AG04450 (cell line): ENCODE measurements at regions not wholly inside any gene's neighbourhood (a gene's known extent, or its start where the extent isn't known, plus 50 kb on each side); places are given as distances from the start of the nearest gene placed in this dataset.
A peak's percentile ranks its signal among the peaks of the same experiment; 100 is the strongest.

ENCODE experiments used
- CTCF ChIA-PET: fragments of 300-600, 350-600 bp; formaldehyde crosslinking; extraction: SDS; loops from one replicate; lab custom pipeline; 2022; ENCODE audit warnings: antibody characterized with exemption, inconsistent platforms; lab: Charles Lee
- POLR2A ChIA-PET: fragments of 350-600 bp; formaldehyde crosslinking; extraction: SDS; loops from one replicate; lab custom pipeline; 2021; ENCODE audit warnings: antibody characterized with exemption, inconsistent platforms; lab: Yijun Ruan, JAX
- DNase-seq: peaks from one replicate; pipeline ENCODE4 v3.0.0-alpha.2; 2011; ENCODE audit warnings: low read depth, low spot score
- H3K27ac ChIP-seq: one replicate; pipeline ENCODE4 v1.5.1; 2012; ENCODE audit warnings: low read depth, low read length, control low read depth
- H3K27me3 ChIP-seq: one replicate; pipeline ENCODE4 v1.6.0; 2012; ENCODE audit warnings: low read length; ENCODE audit not compliant: control insufficient read depth, insufficient read depth
- H3K4me3 ChIP-seq: 2 replicates; pipeline ENCODE4 v1.5.1; 2011; ENCODE audit warnings: mild to moderate bottlenecking, low read depth, low read length, control low read depth
- H3K9me3 ChIP-seq: 2 replicates; pipeline ENCODE4 v1.5.1; 2012; ENCODE audit warnings: low read length; ENCODE audit not compliant: control insufficient read depth, insufficient read depth
- CTCF ChIP-seq: IDR thresholded peaks from 2 replicates; pipeline ENCODE4 v1.5.1; 2011; ENCODE audit warnings: low read depth, low read length, control low read depth, inconsistent platforms

GRCh38 chr16:11403920-11404319 is 58.7 kb downstream of the RMI2 start:
- no peak for DNase-seq
- TF ChIP-seq CTCF = no peak
- H3K27ac ChIP-seq = no peak overlapping the region
- H3K27me3 ChIP-seq = no peaks in the 10 kb centered on the region
- no peak overlapping the region for H3K4me3 ChIP-seq
- H3K9me3 ChIP-seq = no peaks in the 10 kb centered on the region; the same call in 1 of the 2 replicates
- ChIA-PET CTCF (interaction anchor here (0.6 to 5.4 kb wide), 2 partner anchors 440 to 1216 kb away, joined by 8 to 20 read pairs; no protein-coding TSS in a partner anchor), POLR2A (no interaction called here)

- Histone ChIP-seq H3K27ac (no peak overlapping the region), H3K4me3 (no peak overlapping the region), H3K9me3 (no peaks in the 10 kb centered on the region; the same call in 1 of the 2 replicates), H3K27me3 (no peaks in the 10 kb centered on the region)
- no peak for DNase-seq
- no peak for TF ChIP-seq CTCF
- ChIA-PET CTCF (interaction anchor here (0.7 to 5.8 kb wide), 9 partner anchors 8 to 448 kb away, joined by 3 to 51 read pairs (median 4); no protein-coding TSS in a partner anchor), POLR2A (no interaction called here)
These were observed 59.3 kb downstream of the RMI2 start for GRCh38 chr16:11404603-11405002.

DNA sequence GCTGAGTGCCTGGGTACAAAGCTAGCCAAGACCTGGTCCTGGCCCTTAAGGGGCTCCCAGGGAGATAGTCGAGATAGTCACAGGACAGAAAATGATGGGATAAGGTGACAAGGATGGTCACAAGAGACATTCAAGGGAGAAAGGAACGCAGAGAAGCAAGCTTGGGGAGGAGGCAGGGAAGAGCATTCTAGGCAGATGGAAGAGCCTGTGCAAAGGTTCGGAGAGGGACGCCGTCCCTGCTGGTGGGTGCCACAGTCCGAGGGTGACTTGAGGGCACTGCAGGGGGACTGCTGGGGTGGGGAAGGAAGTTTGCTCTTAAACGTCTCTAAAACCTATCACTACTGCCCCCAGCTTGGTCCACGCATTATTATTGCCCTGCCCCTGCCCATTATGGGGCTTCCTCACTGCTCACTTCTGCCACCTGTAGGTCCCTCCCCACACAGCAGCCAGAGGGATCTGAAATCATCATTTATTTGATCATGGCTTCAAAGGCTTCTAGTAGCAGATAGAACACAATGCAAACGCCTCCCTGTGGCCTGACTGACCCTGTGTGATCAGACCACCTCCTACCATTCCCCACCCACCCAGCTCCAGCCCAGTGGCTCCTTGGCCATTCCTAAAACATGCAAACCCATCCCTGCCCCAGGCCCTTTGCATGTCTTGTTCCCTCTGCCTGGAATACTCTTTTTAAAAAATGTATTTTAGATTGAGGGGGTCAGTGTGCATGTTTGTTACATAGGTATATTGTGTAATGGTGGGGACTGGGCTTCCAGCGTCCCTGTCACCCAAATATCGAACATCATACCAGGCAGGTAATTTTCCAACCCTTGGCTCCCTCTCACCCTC is 60.3 kb downstream of the RMI2 start:
- no peak for DNase-seq
- POLR2A ChIA-PET = no interaction called here
- CTCF ChIA-PET = interaction anchor here (0.6 to 5.8 kb wide), 25 partner anchors 9 to 457 kb away, joined by 3 to 54 read pairs (median 4); no protein-coding TSS in a partner anchor
- Histone ChIP-seq H3K9me3 (no peaks in the 10 kb centered on the region; the same call in 1 of the 2 replicates), H3K27ac (no peak overlapping the region), H3K4me3 (no peak overlapping the region), H3K27me3 (no peaks in the 10 kb centered on the region)
- TF ChIP-seq CTCF = peak; percentile 69

DNA sequence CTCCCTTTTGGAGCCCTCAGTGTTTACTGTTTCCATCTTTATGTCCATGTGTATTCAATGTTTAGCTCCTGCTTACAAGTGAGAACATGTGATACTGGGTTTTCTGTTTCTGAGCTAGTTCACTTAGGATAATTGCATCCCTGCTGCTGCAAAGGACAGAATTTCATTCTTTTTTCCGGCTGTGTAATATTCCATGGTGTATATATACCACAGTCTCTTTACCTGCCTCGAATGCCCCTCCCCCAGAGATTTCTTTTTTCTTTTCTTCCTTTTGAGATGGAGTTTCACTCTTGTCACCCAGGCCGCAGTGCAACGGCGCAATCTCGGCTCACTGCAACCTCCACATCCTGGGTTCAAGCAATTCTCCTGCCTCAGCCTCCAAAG is 60.9 kb downstream of the RMI2 start:
- H3K27ac ChIP-seq = no peak overlapping the region
- DNase-seq = no peak
- H3K27me3 ChIP-seq = no peaks in the 10 kb centered on the region
- CTCF ChIA-PET = interaction anchor here (0.6 to 5.8 kb wide), 30 partner anchors 10 to 458 kb away, joined by 3 to 54 read pairs (median 4); no protein-coding TSS in a partner anchor
- no peaks in the 10 kb centered on the region; the same call in 1 of the 2 replicates for H3K9me3 ChIP-seq
- POLR2A ChIA-PET = no interaction called here
- no peak overlapping the region for H3K4me3 ChIP-seq
- TF ChIP-seq CTCF = no peak
